ENCODE measurements at regions not wholly inside any gene's neighbourhood (a gene's known extent, or its start where the extent isn't known, plus 50 kb on each side); places are given as distances from the start of the nearest gene placed in this dataset.

DNA sequence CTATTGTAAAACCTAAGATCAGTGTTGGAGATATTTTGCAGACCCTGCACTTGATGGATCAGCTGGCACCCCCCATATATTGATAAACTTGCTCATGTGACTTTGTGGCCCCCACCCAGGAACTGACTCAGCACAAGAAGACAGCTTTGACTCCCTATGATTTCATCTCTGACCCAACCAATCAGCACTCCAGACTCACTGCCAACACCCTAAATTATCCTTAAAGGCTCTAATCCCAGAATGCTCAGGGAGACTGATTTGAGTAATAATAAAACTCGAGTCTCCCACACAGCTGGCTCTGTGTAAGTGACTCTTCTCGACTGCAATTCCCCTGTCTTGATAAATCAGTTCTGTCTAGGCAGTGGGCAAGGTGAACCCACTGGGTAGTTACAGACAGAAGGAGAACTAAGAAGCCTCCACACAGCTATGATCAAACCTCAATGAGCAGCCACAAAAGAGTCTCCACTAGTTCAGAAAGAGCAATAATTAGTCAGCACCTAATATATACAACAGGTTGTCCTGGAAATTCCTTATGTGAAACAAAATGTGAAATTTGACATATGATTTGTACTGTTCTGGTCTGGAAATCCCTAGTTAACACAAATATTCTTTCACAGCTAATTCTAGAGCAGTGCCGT lies 52.2 kb downstream of the ACTL7B start:
- DNase-seq (ENCODE audit: low spot score) = no peak
- Histone ChIP-seq H3K9me3 (ENCODE audit: low read depth) (no peaks in the 10 kb centered on the region), H2AFZ (no peak overlapping the region), H3K27me3 (no peaks in the 10 kb centered on the region), H3K27ac (no peak overlapping the region), H3K79me2 (no peaks in the 10 kb centered on the region), H3K36me3 (replicated peaks; ENCODE audit: insufficient read depth, low read depth) (no peaks in the 10 kb centered on the region), H3K4me1 (ENCODE audit: insufficient read depth) (no peaks in the 10 kb centered on the region), H3K4me2 (no peak overlapping the region), H4K20me1 (ENCODE audit: insufficient read depth, poor library complexity, severe bottlenecking) (no peaks in the 10 kb centered on the region), H3K4me3 (no peak overlapping the region), H3K9me2 (replicated peaks; ENCODE audit: insufficient read depth) (no peaks in the 10 kb centered on the region)
- TF ChIP-seq EZH2phosphoT487 (IDR thresholded peaks at IDR 0.05; ENCODE audit: low read depth, severe bottlenecking, unreplicated experiment) = no peak
- no peak for TF ChIP-seq EZH2 (IDR thresholded peaks at IDR 0.05; ENCODE audit: borderline replicate concordance)
- TF ChIP-seq, protein P1, sequence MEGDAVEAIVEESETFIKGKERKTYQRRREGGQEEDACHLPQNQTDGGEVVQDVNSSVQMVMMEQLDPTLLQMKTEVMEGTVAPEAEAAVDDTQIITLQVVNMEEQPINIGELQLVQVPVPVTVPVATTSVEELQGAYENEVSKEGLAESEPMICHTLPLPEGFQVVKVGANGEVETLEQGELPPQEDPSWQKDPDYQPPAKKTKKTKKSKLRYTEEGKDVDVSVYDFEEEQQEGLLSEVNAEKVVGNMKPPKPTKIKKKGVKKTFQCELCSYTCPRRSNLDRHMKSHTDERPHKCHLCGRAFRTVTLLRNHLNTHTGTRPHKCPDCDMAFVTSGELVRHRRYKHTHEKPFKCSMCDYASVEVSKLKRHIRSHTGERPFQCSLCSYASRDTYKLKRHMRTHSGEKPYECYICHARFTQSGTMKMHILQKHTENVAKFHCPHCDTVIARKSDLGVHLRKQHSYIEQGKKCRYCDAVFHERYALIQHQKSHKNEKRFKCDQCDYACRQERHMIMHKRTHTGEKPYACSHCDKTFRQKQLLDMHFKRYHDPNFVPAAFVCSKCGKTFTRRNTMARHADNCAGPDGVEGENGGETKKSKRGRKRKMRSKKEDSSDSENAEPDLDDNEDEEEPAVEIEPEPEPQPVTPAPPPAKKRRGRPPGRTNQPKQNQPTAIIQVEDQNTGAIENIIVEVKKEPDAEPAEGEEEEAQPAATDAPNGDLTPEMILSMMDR (IDR thresholded peaks at IDR 0.05; ENCODE audit: poor library complexity) = no peak
- 69% methylated on average over 3 of the region's 3 CpGs for WGBS (ENCODE audit: low lambda C conversion rate, missing lambda C conversion rate)

DNA sequence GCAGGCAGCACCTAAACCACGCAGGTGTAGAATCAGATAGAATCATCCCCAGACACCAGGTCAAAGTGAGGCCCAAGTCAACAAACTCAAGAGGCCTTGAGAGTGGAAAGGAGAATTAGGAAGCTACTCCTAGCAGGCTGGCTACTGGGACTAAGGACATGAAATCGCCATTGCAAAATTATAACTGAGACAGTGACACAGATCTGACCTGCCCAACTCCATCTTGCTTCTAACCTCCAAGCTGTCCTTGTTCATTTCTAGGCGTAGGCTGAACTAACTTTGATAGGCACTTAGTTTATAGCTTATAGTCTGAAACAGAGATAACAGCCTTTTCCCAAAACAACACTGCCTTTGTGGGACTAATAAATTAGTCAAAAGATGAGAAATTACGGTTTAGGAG lies 52.8 kb downstream of the ACTL7B start:
- no peak overlapping the region for H2AFZ ChIP-seq
- no peak for DNase-seq (ENCODE audit: low spot score)

DNA sequence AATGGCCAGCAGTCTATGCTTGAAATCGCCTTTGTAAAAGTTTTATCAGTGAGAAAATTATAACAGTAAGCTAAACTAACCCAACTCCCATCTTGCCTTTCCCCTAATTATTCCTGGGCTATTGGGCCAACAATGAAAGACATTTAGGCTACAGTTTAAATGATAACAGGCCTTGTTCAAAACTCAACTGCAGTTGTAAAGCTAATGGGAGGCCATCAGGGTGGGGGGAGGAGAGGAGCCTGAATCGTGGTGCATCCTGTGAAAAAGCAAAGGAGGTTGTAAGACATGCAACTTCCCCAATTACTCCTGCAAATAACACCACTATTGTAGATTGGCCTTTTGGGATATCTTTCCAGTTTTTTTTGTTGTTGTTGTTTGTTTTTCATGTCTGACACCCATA lies 53.8 kb downstream of the ACTL7B start:
- H3K9me3 ChIP-seq (ENCODE audit: low read depth) = no peaks in the 10 kb centered on the region
- H2AFZ ChIP-seq = no peak overlapping the region
- no peaks in the 10 kb centered on the region for H3K9me2 ChIP-seq (replicated peaks; ENCODE audit: insufficient read depth)
- no peak overlapping the region for H3K4me2 ChIP-seq
- H3K4me3 ChIP-seq = no peak overlapping the region
- no peaks in the 10 kb centered on the region for H3K4me1 ChIP-seq (ENCODE audit: insufficient read depth)
- TF ChIP-seq EZH2 (IDR thresholded peaks at IDR 0.05; ENCODE audit: borderline replicate concordance) = no peak
- TF ChIP-seq, protein P1 (IDR thresholded peaks at IDR 0.05; ENCODE audit: poor library complexity) = no peak
- no peak for TF ChIP-seq EZH2phosphoT487 (IDR thresholded peaks at IDR 0.05; ENCODE audit: low read depth, severe bottlenecking, unreplicated experiment)
- no peaks in the 10 kb centered on the region for H3K36me3 ChIP-seq (replicated peaks; ENCODE audit: insufficient read depth, low read depth)
- DNase-seq (ENCODE audit: low spot score) = no peak
- no peaks in the 10 kb centered on the region for H3K79me2 ChIP-seq
- H4K20me1 ChIP-seq (ENCODE audit: insufficient read depth, poor library complexity, severe bottlenecking) = no peaks in the 10 kb centered on the region
- no peak overlapping the region for H3K27ac ChIP-seq
- no peaks in the 10 kb centered on the region for H3K27me3 ChIP-seq
- WGBS (ENCODE audit: low lambda C conversion rate, missing lambda C conversion rate) = 51% methylated on average over 2 of the region's 2 CpGs

More for the DNA sequence above, 52.8 kb downstream of the ACTL7B start:
- TF ChIP-seq EZH2phosphoT487 (IDR thresholded peaks at IDR 0.05; ENCODE audit: low read depth, severe bottlenecking, unreplicated experiment) (no peak), EZH2 (IDR thresholded peaks at IDR 0.05; ENCODE audit: borderline replicate concordance) (no peak)
- TF ChIP-seq, protein P1 (IDR thresholded peaks at IDR 0.05; ENCODE audit: poor library complexity) = no peak
- no peaks in the 10 kb centered on the region for H3K4me1 ChIP-seq (ENCODE audit: insufficient read depth)
- 73% methylated on average over 4 of the region's 4 CpGs for WGBS (ENCODE audit: low lambda C conversion rate, missing lambda C conversion rate)
- no peaks in the 10 kb centered on the region for H3K9me2 ChIP-seq (replicated peaks; ENCODE audit: insufficient read depth)
- H3K4me2 ChIP-seq = no peak overlapping the region
- no peaks in the 10 kb centered on the region for H3K36me3 ChIP-seq (replicated peaks; ENCODE audit: insufficient read depth, low read depth)
- no peaks in the 10 kb centered on the region for H3K79me2 ChIP-seq
- no peaks in the 10 kb centered on the region for H3K9me3 ChIP-seq (ENCODE audit: low read depth)
- H3K4me3 ChIP-seq = no peak overlapping the region
- no peaks in the 10 kb centered on the region for H4K20me1 ChIP-seq (ENCODE audit: insufficient read depth, poor library complexity, severe bottlenecking)
- H3K27ac ChIP-seq = no peak overlapping the region
- no peaks in the 10 kb centered on the region for H3K27me3 ChIP-seq
